DOHH2 (cell line): ENCODE measurements at regions not wholly inside any gene's neighbourhood (a gene's known extent, or its start where the extent isn't known, plus 50 kb on each side); places are given as distances from the start of the nearest gene placed in this dataset.

Experiments used
- CTCF ChIP-seq: fragments of 200-600 bp; sonication (generic); IDR thresholded peaks from one replicate; pipeline ENCODE4 v1.5.1; 2014; ENCODE audit warnings: antibody characterized with exemption, mild to moderate bottlenecking, low read depth, low read length; ENCODE audit not compliant: poor library complexity, severe bottlenecking
- EZH2phosphoT487 ChIP-seq: fragments of 200-600 bp; sonication (generic); IDR thresholded peaks from 2 replicates; pipeline ENCODE4 v1.6.1; 2017; ENCODE audit warnings: borderline replicate concordance, mild to moderate bottlenecking, antibody characterized with exemption, low read length, moderate library complexity, mixed read lengths

- TF ChIP-seq CTCF (no peak), EZH2phosphoT487 (no peak)
These were observed 321.3 kb downstream of the BLID start for GRCh38 chr11:121794671-121795141.
